SK-N-MC (cell line): ENCODE measurements at regions not wholly inside any gene's neighbourhood (a gene's known extent, or its start where the extent isn't known, plus 50 kb on each side); places are given as distances from the start of the nearest gene placed in this dataset.

Experiments
- EZH2 ChIP-seq: fragments of 200-600 bp; sonication (generic); IDR thresholded peaks from one replicate; pipeline ENCODE4 v1.6.1; 2017; ENCODE audit warnings: antibody characterized with exemption
- FOXP2 ChIP-seq: optimal IDR thresholded peaks from 2 replicates; pipeline ENCODE3; 2011; ENCODE audit warnings: mild to moderate bottlenecking, moderate library complexity; ENCODE audit not compliant: insufficient read depth; ENCODE audit errors: extremely low read length, control extremely low read depth
- POLR2AphosphoS5 ChIP-seq: IDR thresholded peaks from 2 replicates; pipeline ENCODE4 v1.6.1; 2012; ENCODE audit warnings: mild to moderate bottlenecking, low read depth, low read length, borderline replicate concordance

DNA sequence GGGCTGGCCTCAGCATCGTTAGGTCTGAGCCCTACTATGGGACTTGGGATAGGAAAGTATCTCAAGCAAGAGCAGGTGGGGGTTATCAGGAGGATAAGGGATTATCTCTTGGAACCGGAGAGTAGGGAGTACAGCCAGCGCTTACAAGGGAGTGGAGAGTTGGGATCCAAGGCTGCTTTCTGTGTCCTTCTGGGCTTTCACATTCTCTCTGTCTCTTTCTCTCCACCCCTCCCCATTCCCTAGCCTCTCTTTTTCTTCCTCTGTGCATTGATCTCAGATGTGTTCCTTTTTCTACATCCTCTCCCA is 170.2 kb downstream of the BUD13 start:
- no peak for TF ChIP-seq POLR2AphosphoS5
- no peak for TF ChIP-seq EZH2
- TF ChIP-seq FOXP2, result no peak
